Stimulated activated CD8-positive, alpha-beta memory T cell treated with anti-CD3 and anti-CD28 coated beads, Interleukin-15, amount 100 ng/mL, for 48 hours (primary cell): ENCODE measurements at regions not wholly inside any gene's neighbourhood (a gene's known extent, or its start where the extent isn't known, plus 50 kb on each side); places are given as distances from the start of the nearest gene placed in this dataset.
"Not testable (repeated sequence)": the region's sequence is repeated elsewhere in the genome, so short reads cannot be mapped to it uniquely, and the experiment has no call there.

Source experiments
- DNase-seq, 2 donors: peaks; one replicate each; pipeline ENCODE4 v3.0.0-alpha.2; 2020; ENCODE audit warnings: low read depth in 2 of 2

DNA sequence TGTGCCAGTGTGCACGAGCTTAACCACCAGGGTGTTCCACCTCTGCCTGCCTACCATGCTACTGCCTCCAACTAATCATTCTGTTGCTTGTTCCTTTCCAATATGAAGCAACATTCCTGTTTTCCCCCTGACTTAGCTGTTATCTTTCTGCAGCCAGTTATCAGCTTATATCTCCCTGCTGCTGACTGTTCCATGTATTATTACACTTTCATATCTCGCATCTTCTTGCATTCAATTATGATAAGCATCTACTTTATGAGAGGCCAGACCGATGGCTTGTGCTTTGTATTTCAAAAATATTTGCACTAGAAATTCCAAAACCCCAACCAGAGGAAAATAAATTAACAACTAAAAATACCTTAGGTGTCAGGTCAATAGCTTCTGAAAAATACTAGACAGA is 394.0 kb upstream of the BRINP1 start:
- DNase-seq, result no peak

DNA sequence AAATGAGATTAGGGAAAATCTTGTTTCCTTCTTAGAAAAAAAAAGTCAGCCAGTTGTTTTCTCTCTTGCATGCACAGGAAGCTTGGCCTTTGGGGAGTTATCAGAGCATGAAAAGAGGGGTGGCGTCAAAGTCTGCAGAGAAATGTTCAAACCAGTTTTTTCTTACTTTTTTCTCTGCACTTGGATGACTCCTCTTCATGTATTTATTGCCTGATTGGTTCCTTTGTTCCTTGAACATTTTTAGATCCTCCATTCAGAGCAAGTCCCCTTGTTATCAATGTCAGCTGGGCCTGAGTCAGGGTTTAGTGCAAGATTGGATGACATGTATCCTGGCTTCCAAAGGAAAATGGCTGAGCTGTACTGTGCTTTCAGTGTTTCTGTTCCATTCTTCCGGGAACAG is 392.6 kb upstream of the BRINP1 start:
- DNase-seq, result no peak

DNA sequence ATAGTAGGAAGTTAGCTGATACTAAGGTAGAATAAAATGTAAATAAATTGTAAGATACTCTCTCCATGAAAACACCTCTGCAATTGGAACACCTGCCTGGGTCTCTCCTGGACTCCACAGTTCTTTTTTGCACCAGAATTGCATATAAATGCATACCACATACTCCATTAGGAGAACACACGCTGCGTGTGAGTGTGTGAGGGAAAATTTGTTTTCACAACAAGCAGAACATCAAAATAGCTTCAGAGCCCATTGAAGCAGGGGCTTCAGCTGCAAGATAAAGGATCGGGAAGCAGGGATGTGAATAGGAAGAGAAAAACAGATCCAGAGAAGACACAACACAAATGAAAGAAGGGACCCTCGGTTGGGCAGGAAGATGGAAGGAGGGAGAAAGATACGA is 389.8 kb upstream of the BRINP1 start:
- no peak for DNase-seq

DNA sequence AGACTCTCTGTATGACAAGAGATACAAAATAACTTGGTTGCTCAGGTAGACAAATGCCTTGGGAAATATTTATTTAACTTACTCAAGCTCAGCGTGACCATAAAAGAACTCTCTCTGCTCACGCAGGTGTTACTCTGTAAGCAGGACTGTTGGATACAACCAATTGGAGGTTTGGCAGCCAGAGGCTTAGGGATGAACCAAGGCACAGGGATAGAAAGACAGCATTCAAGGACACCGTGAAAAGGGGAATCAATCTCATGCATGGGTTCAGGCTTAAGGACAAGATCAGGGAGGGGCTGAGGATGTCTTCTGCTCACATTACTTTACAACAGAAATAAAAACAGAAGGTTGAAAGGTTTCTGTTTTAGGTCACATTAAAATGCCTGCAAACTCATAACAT is 389.0 kb upstream of the BRINP1 start:
- DNase-seq, result no peak

DNA sequence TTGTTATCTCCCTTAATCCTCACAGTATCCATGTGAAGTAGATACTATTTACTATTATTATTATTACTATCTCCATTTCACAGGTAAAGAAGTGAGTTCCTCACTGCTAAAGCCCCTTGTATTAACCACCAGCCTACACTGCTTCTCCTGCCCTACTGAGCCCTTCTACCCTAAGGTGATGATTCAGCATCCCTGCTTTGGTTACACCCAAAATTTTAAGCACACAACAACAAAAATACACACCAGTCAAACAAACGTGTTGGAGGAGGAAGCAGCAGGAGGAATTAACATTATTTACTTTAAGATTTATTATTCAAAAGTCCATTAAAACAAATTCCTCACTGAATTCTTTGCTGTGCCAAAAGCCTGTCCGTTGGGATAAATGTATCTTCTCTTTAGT is 370.2 kb upstream of the BRINP1 start:
- no peak for DNase-seq

DNA sequence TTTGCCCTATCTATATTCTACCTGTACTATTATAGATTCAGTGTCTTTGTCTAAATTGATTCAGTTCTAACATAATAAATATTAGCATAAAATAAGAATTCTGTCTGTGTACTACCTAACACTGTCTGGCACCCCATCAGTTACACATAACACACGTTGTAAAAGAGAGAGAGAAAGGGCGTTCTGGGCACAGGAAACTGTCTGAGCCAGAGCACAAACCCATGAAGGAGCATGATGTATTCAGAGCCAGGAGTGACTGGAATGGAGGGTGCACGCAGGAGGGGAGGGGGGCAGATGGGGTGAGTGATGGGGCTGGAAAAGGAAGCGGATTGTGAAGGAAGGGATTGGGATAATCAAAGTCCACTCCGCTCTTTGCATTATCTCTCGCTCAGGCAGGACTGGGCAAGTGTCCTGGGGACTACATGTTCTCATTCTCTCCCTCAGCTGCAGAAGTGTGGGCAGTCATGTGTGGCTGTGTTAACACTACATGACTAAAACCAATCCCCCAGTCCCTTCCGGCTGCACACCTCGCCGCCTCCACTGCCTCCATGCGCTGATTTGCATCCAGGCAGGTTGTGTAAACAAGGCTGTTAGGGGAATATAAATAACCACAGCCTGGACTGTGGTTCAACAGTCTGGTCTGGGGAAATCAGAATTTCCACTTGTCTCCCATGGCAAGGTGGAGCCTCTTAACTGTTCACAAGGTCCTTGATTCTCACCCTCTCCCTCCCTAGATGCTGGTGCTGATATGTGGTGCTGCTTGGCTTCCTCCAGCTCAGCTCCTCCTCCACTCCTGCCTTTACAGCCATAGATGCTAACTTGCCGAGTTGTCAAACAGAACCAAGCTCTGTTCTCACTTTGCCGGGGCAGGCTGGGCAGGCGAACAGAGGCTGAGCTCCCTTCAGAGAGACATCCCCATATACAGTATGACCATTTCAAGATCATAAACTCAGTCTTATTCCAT is 367.5 kb upstream of the BRINP1 start:
- no peak for DNase-seq

DNA sequence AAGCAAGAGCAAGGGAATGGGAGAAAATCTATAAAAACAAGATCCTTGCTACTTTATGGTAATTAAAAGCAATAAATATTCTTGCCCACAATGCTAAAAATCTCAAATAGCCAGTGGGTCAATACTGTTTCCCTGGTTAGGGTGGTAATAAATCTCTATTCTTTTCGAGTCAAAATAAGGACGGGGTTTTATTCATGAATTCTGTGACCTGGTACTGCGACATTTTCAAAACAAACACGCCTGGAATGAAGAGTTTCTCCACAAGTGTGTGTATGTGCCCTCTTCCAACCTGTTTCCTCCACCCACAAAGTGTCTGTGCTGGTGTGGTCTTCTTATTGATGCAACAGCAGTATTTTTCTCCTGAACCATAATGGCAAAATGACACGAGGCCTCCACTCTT is 358.8 kb upstream of the BRINP1 start:
- no peak for DNase-seq

DNA sequence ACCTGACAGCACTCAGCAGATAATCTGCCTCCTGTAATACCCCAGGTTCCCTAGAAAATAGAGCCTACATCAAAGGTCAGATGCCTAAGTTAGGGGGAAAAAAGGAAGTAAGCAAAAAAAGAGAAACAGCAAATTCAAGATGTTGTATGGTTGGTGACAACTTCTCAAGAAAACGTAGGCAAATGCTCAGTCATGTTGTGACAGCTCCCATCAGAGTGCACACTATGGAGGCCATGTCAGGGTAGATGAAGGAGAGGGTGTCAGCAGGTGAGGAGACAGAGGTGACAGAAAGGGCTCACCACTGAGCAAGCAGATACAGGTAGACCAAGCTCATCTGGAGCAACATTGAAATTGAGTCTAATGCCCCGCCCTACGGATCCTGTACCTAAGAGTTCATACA is 356.8 kb upstream of the BRINP1 start:
- DNase-seq, result no peak

DNA sequence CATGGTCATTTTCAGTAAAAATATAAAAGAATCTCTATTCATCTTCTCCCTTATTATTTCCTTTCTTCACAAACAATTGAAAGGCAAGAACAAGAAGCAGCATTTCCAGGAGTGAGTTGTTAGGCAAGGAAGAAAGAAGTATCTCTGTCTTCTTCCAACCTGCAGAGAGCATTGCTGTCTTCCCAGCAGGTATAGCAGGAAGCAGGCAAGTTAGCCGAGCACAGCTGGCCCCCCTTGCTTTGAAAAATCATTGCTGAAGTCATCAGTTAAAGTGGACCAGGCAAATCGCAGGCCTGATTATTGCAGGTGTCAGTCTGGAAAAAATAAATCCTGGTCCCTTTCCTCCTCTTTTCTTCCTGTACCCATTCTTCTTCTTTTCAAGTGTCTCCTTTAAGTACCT is 353.1 kb upstream of the BRINP1 start:
- DNase-seq, result no peak

DNA sequence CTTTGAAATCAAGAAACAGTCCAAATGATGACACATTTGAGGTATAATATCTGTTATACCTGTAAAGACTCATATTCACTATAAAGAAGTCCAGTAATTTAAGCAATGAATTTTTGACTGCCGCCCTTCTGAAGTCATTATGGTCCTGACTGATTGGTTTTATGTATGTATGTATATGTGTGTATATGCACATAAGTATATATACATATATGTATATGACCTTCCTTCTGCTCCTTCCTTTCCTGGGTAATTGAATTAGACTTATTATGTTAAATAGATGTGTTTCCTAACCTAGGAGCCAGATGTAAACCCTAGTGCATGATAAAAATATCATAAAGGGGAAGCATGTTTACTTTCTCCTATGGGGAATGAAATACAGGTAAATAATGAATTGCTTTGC is 343.1 kb upstream of the BRINP1 start:
- DNase-seq, result no peak

DNA sequence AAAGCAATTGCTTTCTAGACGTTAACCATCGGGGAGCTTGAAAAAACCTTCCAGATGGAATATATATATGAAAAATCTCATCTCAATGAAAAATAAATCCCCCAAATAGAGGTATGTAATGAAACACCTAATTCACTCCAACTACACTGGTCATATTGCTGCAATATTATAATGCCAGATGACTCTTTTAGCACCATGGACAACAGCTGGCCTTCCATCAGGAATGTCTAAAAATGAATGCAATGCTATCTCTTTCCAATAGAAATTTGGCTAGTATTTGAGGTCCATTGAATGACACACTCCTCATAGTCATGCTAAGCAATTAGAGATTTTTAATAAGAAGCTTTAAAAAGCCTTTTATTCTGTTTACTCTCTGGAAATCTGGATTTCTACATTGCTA is 340.2 kb upstream of the BRINP1 start:
- DNase-seq, result no peak

DNA sequence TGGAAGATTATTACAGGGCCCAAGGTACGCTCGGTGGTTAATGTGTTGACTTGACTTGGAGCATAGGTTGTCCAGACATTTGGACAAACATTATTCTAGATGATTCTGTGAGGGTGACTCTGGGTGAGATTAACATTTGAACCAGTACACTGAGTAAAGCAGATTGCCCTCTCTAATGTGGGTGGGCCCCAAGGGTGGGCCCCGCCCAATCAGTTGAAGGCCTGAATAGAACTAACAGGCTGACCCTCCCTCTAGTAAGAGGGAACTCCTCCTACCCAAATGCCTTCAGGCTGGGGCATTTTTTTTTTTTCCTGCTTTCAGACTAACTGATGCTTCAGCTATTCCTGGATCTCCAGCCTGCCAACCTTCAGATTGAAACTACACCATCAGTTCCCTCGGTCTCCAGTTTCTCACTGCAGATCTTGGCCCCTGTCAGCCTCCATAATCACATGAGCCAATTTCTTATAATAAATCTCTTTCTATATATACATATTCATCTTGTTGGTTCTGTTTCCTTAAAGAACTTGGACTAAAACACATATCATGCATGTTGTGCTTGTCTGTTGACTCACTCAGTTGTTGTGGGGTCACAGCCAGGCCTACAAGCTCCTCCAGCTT is 338.1 kb upstream of the BRINP1 start:
- DNase-seq, result no peak

DNA sequence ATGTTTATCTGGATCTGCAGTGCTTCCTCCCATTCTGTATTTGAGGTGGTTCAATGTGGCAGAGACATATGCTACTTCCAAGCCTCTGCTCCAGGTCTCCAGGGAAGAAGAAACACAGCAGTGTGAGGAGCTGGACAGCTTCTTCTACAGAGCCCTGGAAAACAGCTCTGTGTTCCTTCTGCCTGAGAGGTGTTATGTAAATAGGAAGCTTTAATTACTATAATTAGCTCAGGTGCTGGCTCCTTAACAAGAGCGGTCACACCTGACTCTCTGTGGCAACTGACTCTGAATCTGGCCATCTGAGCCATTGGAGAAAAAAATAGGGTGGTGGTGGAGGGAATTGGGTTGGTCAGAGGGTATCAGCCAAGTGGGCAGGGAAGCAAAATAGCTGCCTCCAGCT is 332.4 kb upstream of the BRINP1 start:
- no peak for DNase-seq

DNA sequence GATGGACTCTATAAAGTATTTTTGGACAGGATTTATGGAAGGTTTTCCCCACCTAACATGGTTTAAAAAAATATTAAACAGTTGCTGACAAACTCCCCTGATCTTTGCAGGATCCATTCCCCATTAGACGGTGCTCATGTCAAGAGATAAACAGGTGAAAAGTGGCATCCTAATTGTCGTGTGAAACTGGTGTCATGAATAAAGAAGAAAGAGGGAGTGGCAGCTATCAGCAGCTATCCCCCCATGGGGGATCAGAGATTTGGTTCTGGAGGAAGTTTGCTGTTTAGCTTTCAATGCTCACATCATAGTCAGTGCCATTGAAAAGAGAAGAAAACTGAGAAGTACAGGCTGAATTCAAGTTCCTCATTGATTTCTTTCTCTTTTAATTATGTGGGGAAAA is 329.3 kb upstream of the BRINP1 start:
- no peak for DNase-seq

DNA sequence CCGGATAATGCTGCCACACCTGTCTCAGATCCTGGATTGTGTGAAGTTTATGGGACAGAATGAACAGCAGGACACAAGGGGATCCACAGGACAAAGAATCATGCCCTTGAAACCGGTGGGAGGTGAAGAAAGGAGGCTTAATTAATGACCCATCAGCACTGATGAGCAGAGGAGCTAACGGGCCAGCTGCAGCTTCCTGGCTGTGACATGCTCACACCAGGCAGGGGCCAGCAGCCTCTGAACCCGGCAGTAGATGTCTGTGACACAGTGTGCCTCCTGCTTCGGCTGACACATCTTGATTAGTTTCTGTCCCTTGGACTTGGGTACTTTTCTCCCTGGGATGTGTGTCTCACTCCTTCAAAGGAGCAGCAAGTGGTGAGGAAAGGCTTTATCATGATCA is 328.8 kb upstream of the BRINP1 start:
- DNase-seq, result no peak

DNA sequence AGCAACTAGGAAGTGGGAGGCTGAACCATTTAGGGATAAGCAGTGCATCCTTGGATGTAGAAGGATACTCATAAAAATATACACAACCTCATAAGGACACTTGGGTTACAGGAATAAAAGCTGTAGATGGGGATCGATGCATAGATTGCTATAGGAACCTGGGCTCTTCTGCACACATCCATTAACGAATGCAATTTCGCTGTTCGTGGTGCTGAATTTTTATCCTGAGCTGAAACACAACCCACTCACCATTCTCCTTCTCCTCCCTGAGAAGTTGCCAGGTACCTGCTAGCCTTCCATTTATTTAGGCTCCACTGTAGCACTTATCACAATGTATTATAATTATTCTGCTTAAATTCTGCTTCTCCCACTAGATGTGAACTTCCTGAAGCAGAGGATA is 320.6 kb upstream of the BRINP1 start:
- DNase-seq, result no peak

DNA sequence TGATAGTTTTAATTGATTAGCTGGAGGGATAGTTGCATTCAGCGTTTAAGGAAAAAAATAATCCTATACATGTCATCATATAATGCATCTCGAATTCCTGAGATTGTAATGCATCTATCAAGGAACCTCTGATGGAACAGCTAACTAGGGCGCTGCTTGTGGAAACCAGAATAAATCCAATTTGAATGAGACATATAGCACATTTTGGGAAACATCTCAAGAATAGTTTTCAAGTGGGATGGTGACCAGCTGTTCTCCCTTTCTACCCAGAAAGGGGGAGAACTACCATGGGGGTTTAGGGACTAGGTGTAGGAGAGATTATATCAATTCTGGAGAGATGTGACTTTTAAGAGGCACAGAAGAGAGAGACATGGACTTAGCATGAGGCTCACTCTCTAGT is 319.3 kb upstream of the BRINP1 start:
- no peak for DNase-seq

DNA sequence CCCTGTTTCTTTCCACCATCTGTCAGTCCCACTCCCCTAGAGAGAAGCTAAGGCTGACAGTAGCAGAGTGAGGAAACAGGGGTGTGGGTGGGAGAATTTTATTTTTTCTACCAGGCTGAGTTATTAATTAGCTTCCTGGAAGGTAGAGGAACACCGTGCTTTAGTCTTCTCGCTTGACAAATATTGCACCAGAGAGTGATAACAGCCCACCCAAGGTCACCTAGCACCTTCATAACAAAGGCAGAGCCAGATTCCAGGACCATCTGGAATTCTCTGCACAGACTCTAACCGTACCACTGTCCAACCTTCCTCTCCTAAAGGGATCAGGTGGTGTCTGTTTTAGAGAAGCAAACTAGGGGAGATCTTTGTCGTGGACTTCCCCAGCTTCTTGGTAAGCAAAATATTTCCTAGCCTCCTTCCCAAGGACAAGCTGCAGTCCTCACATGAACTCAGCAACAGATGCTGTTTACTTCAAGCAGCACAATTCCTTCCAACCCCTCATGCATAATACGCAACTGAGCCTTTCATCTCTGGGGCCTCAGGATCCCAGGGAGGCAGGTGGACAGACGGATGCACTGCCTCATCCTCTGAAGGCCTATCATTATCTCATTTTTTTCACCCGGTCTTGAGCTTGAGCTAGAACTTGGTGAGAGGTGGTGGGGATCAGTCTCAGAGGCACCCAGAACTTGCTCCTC is 308.7 kb upstream of the BRINP1 start:
- no peak for DNase-seq

DNA sequence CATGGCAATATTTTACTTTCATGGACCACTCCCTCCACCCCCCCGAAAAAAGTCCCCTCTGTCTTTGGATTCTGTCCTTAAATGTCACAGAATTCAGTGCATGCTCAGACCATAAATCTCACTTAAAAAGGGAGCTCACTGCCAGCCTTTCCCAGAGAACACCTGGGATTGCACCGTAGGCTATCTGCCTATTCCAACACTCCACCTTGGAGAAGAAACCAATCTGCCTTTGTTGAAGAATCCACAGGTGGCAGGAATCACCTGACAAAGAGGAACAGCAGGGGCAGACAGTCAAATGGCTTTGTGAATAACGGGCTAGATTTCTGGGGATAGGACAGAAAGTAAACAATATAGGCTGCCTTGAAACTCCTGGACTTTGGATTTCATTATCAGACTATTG is 306.7 kb upstream of the BRINP1 start:
- DNase-seq, result no peak

DNA sequence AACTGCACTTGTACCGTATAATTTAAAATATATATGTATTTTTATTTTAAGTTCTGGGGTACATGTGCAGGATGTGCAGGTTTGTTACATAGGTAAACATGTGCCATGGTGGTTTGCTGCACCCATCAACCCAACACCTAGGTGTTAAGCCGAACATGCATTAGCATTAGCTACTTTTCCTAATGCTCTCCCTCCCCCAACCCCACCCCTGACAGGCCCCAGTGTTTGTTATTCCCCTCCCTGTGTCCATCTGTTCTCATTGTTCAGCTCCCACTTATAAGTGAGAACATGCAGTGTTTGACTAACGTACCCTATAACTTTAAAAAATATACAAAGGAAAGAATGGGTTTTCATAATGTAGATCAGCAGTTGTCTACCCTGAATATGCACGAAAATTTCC is 303.5 kb upstream of the BRINP1 start:
- not testable (repeated sequence) for DNase-seq

DNA sequence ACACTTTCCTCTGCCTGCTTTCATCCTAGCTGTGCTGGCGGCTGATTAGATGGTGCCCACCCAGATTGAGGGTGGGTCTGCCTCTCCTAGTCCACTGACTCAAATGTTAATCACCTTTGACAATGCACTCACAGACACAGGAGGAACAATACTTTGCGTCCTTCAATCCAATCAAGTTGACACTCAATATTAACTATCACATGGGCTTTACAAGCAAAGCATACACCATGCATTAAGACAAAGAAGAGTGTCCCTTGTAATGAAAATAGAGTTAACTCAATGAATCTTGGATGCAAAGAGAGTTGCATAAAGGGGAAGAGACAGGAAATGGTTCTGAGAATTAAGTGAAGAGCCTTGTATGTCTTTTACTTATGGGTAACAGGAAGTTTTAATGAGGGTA is 298.7 kb upstream of the BRINP1 start:
- DNase-seq, result no peak

DNA sequence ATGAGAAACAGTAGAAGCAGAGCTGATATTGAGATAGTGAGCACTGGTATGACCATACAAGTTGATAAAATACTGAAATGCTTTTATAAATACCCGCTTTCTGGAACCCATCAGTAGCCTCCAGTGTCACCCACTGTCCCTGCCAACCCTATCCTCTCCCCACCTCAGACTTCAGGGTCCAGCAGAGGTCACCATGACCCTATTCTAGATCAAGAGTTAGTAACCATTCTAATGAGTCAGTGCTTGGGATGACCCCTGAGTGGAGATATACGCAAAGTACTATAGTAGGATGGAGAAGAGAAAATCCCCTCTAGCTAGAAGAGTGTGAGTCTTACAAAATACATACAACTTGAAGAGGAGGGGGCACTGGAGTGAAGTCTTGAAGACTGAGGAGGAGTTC is 297.9 kb upstream of the BRINP1 start:
- DNase-seq, result no peak

DNA sequence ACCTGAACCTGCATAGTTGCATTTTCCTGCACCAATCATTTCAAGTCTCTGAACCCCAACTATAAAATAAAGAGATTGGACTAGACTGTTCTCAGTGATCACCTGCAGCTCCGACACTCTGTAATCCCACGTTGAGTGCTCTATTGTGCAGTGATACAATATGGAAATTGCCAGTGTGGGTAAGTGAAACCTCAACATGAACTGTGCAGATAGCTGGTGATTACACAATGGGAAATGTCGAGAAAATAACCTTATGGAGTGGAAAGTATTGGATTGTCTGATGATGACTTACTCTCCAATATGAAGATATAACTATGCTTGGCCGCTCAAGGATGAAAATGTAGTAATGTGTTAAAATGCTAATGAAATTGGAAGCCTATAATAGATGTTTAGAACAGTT is 293.1 kb upstream of the BRINP1 start:
- DNase-seq, result no peak
